ENCODE measurements at regions not wholly inside any gene's neighbourhood (a gene's known extent, or its start where the extent isn't known, plus 50 kb on each side); places are given as distances from the start of the nearest gene placed in this dataset.

DNA sequence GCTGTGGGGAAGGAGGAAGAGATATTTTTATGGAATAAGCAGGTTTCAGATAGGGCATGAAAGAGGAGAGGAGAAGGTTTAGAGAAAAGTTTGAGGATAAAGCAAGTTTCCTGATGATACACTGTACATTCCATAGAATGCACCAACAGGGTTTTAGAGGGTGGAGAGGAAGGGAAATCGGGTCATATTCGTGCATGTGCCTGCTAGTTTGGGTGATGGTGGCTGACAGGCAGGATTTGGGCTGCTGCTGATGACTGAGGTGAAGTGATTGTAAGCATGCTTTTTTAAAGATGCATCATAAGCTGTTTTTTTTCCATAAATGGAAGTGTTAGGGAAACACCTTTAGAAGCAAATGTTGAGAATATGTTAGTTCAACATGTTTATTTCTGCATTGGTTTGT lies 68.8 kb downstream of the PMAIP1 start:
- TF ChIP-seq, protein P1, sequence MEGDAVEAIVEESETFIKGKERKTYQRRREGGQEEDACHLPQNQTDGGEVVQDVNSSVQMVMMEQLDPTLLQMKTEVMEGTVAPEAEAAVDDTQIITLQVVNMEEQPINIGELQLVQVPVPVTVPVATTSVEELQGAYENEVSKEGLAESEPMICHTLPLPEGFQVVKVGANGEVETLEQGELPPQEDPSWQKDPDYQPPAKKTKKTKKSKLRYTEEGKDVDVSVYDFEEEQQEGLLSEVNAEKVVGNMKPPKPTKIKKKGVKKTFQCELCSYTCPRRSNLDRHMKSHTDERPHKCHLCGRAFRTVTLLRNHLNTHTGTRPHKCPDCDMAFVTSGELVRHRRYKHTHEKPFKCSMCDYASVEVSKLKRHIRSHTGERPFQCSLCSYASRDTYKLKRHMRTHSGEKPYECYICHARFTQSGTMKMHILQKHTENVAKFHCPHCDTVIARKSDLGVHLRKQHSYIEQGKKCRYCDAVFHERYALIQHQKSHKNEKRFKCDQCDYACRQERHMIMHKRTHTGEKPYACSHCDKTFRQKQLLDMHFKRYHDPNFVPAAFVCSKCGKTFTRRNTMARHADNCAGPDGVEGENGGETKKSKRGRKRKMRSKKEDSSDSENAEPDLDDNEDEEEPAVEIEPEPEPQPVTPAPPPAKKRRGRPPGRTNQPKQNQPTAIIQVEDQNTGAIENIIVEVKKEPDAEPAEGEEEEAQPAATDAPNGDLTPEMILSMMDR (IDR thresholded peaks at IDR 0.05; ENCODE audit: low read depth, low read length): no peak
- H3K4me1 ChIP-seq (ENCODE audit: low read depth): no peaks in the 10 kb centered on the region
- H3K9me3 ChIP-seq (ENCODE audit: low read depth): no peaks in the 10 kb centered on the region
- no peaks in the 10 kb centered on the region for H3K27me3 ChIP-seq
- no peak for DNase-seq (ENCODE audit: low read depth in 1 of 2, low spot score in 1 of 2)
- no peak overlapping the region for H3K4me3 ChIP-seq
- H3K27ac ChIP-seq: no peak overlapping the region
- no peaks in the 10 kb centered on the region for H3K36me3 ChIP-seq

DNA sequence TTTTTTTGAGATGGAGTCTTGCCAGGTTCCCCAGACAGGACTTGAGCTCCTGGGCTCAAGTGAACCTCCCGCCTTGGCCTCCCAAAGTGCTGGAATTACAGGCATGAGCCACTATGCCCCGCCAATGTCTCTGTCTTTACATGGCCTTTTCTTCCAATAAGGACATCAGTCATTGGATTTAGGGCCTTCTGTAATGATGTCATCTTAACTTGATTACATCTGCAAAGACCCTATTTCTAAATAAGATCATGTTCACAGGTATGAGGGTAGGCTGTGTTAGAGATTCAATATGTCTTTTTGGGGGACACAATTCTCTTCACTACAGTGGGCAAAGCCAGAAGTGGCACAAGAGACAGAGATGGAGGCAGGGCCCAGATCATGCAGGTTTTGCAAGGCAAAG lies 68.1 kb downstream of the PMAIP1 start:
- Histone ChIP-seq H3K27me3 (no peaks in the 10 kb centered on the region), H3K9me3 (ENCODE audit: low read depth) (no peaks in the 10 kb centered on the region), H3K27ac (no peak overlapping the region), H3K4me1 (ENCODE audit: low read depth) (no peaks in the 10 kb centered on the region), H3K4me3 (no peak overlapping the region), H3K36me3 (no peaks in the 10 kb centered on the region)
- TF ChIP-seq, protein P1 (IDR thresholded peaks at IDR 0.05; ENCODE audit: low read depth, low read length): no peak
- no peak for DNase-seq (ENCODE audit: low read depth in 1 of 2, low spot score in 1 of 2)

DNA sequence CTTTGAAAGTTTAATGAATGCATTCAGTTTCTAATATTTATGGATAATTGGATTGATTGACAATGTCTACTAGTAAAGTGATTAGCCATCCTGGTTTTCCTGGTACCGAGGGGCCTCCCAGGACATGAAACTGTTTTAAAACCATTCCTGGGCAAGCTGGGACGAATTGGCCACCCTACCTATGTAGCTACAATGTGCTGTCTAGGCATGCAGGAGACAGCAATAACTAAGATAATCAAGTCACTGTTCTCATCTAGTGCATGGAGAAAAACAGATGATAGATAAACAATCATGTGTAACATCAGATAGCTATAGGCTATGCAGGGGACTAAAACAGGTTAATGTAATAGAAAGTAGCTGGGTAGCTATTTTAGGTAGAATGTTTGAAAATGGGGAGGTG lies 67.1 kb downstream of the PMAIP1 start:
- Histone ChIP-seq H3K4me3 (no peak overlapping the region), H3K27ac (no peak overlapping the region), H3K9me3 (ENCODE audit: low read depth) (no peaks in the 10 kb centered on the region), H3K36me3 (no peaks in the 10 kb centered on the region), H3K4me1 (ENCODE audit: low read depth) (no peaks in the 10 kb centered on the region), H3K27me3 (no peaks in the 10 kb centered on the region)
- TF ChIP-seq, protein P1 (IDR thresholded peaks at IDR 0.05; ENCODE audit: low read depth, low read length): no peak
- no peak for DNase-seq (ENCODE audit: low read depth in 1 of 2, low spot score in 1 of 2)

DNA sequence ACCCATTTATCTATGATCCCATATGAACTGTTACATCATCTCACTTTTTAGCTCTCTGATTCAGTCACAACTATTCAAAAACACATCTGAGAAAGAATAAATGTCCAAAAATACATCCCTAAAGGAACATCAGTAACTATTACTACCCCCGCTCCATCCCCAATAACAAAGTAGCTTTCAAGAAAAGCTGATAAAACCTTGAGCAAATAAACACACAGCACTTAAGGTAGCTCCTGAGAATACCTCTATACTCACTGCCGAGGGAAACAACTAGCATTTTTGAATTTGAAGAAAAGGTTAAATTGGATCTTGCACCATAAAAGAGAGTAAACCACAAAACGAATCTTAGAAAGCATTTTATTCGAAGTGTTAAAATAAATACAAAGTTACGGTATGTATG lies 63.4 kb downstream of the PMAIP1 start:
- TF ChIP-seq, protein P1 (IDR thresholded peaks at IDR 0.05; ENCODE audit: low read depth, low read length): no peak
- peaks cover 5% of the 10 kb centered on the region for H3K4me1 ChIP-seq (ENCODE audit: low read depth)
- no peak for DNase-seq (ENCODE audit: low read depth in 1 of 2, low spot score in 1 of 2)
- H3K36me3 ChIP-seq: no peaks in the 10 kb centered on the region
- H3K27me3 ChIP-seq: no peaks in the 10 kb centered on the region
- H3K27ac ChIP-seq: no peak overlapping the region
- H3K9me3 ChIP-seq (ENCODE audit: low read depth): no peaks in the 10 kb centered on the region
- no peak overlapping the region for H3K4me3 ChIP-seq

DNA sequence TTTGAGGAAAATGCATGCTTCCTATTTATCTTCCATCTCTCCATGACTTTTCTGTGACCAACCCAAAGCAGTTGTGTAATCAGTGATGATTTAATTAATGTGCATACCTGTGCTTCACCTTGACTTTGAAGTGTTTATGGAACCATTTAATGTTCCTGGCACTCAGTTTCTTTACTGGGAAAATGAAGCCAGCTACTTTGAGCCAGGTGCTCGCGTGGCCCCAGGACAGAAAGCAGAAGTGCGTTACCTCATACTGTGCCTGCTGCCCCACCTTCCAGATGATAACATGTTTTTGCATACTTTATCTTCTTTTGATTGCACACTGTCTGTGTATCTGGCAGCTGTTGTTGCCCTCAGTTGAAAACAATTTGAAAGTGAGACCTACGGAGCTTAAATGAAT lies 61.3 kb downstream of the PMAIP1 start:
- no peaks in the 10 kb centered on the region for H3K9me3 ChIP-seq (ENCODE audit: low read depth)
- TF ChIP-seq, protein P1 (IDR thresholded peaks at IDR 0.05; ENCODE audit: low read depth, low read length): no peak

DNA sequence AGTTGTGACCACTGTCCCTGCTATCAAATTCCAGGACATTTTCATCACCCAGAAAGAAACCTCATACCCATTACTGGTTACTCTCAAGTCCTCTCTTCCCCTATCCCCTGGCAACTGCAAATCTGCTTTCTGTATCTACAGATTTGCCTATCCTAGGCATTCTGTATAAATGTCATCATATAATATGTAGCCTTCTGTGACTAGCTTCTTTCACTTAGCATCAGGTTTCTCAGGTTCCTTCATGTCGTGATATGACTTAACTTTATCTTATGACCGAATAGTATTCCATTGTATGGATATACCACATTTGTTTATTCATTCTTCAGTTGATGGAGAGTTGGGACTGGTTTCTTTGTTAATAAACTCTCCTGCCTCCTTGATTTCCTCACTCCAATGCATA lies 60.5 kb downstream of the PMAIP1 start:
- TF ChIP-seq, protein P1 (IDR thresholded peaks at IDR 0.05; ENCODE audit: low read depth, low read length): no peak
- Histone ChIP-seq H3K36me3 (no peaks in the 10 kb centered on the region), H3K27me3 (no peaks in the 10 kb centered on the region), H3K9me3 (ENCODE audit: low read depth) (no peaks in the 10 kb centered on the region), H3K4me3 (no peak overlapping the region), H3K4me1 (ENCODE audit: low read depth) (peaks cover 12% of the 10 kb centered on the region), H3K27ac (no peak overlapping the region)
- DNase-seq (ENCODE audit: low read depth in 1 of 2, low spot score in 1 of 2): no peak

More for the DNA sequence above, 61.3 kb downstream of the PMAIP1 start:
- no peak for DNase-seq (ENCODE audit: low read depth in 1 of 2, low spot score in 1 of 2)
- H3K4me1 ChIP-seq (ENCODE audit: low read depth): peaks cover 12% of the 10 kb centered on the region
- no peak overlapping the region for H3K27ac ChIP-seq
- no peaks in the 10 kb centered on the region for H3K36me3 ChIP-seq
- no peak overlapping the region for H3K4me3 ChIP-seq
- H3K27me3 ChIP-seq: no peaks in the 10 kb centered on the region

Data from cardiac muscle cell (in vitro differentiated cells and primary cell).